GM12872 (cell line): ENCODE measurements at regions not wholly inside any gene's neighbourhood (a gene's known extent, or its start where the extent isn't known, plus 50 kb on each side); places are given as distances from the start of the nearest gene placed in this dataset.

Experiments used
- TF ChIP-seq, protein P1 (sequence below): IDR thresholded peaks from 3 replicates; pipeline ENCODE4 v1.5.1; 2011; ENCODE audit warnings: low read depth, mild to moderate bottlenecking, low read length, moderate library complexity; ENCODE audit not compliant: insufficient read depth

DNA sequence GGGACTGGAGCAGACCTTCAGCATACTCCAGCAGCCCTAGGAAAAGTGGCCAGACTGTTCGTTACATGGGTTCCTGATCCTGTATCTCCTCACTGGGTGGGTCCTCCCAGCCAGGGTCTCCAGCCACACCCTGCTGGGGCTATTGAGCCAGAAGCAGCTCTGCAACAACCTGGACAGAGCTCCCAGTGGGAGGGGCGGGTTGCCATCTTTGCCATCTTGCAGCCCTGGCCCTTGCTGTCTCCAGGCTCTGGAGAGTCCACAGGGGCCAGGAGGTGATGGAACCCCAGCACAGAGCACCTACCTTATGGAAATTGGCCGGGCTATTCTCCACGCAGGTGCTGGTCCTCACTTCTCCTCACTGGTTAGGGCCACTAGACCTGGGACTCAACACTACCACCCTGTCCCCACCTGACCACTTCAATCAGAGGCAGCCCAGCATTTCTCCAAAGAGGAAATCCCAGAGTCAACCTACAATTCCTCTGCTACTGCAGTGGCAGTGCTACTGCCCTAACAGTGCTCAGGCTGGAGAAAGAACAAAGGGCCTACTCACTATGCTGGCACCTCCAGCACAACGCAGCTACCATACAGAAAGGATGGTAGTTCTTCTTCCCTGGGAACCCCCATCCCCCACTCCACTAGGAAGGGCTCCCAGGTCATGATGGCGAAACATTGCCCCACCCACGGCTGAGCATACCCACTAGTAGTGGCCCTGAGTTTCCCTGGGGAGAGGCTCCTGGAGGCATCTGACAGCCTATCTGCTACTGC, 290.2 kb upstream of the NCAM1 start:
- TF ChIP-seq, protein P1, sequence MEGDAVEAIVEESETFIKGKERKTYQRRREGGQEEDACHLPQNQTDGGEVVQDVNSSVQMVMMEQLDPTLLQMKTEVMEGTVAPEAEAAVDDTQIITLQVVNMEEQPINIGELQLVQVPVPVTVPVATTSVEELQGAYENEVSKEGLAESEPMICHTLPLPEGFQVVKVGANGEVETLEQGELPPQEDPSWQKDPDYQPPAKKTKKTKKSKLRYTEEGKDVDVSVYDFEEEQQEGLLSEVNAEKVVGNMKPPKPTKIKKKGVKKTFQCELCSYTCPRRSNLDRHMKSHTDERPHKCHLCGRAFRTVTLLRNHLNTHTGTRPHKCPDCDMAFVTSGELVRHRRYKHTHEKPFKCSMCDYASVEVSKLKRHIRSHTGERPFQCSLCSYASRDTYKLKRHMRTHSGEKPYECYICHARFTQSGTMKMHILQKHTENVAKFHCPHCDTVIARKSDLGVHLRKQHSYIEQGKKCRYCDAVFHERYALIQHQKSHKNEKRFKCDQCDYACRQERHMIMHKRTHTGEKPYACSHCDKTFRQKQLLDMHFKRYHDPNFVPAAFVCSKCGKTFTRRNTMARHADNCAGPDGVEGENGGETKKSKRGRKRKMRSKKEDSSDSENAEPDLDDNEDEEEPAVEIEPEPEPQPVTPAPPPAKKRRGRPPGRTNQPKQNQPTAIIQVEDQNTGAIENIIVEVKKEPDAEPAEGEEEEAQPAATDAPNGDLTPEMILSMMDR = no peak

DNA sequence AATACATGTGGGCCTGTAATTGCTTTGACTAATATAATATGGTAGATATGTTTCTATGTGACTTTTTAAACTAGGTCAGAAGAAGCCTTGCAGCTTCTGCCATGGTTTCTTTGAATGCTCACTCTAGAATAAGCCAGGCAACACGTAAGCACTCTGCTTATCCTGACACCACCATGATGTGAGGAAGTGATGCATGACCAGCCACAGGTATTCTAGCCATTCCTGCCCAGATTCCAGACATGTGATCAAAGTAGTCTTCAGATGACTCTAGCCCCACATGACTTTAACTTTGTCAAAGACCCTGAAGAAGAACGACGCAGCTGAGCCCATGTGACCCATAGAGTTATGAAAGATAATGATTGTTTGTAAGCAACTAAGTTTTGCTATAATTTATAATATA, 276.1 kb upstream of the NCAM1 start:
- TF ChIP-seq, protein P1 = no peak

DNA sequence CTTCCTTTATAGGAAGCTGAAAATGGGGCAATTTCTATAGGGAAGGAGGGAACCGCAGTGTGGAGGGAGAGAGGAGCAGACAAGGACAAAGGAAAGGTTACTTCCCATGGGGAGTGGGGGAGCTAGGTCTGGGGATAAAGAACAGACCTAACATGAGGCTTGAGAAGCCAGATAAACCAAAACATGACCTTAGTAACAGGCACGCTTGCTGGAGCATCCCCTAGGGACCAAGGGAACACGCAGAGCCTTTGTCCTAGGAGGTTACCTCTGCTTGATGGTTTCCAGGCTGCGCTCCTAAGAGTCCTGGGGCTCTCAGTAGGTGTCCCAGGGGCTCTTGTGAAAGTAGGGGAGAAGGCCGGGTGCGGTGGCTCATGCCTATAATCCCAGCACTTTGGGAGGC, 271.4 kb upstream of the NCAM1 start:
- TF ChIP-seq, protein P1 = no peak

DNA sequence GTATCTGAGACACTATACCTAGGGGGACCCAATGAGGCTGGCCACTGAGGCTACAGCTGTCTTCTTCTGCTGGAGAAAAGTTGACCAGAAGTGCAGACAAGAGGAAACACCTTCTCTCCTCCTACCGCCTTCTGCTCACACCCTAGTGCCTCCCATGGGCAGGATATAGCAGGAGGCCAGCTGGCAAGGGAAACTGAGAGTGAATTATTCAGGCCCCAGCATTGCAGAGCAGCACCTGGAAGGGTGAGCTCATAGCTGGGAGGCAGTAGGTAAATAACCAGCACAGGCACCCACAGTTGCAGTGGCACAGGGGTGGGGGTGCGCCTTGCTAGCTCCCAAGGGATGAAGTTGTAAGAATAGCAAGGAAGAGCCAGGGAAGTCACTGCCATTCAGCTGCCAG, 267.4 kb upstream of the NCAM1 start:
- TF ChIP-seq, protein P1 = no peak

DNA sequence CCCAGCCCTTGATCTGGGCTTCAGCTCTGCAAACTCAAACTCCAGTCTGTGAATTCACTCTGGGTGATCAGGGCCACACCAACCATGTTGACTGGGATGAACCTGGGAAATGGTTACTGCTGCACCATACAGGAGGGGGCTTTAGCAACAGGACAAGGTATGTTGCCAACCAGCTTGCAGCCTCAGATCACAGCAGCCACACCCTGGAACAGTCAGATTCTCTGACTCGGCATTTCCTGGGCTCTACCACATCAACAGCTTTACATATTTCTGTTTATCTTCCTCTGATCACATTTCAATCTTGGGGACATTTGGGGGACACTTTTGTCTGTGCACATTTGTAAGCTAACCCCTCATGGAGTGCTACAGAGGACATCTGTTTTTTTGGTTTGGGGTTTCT, 267.0 kb upstream of the NCAM1 start:
- TF ChIP-seq, protein P1 = no peak

DNA sequence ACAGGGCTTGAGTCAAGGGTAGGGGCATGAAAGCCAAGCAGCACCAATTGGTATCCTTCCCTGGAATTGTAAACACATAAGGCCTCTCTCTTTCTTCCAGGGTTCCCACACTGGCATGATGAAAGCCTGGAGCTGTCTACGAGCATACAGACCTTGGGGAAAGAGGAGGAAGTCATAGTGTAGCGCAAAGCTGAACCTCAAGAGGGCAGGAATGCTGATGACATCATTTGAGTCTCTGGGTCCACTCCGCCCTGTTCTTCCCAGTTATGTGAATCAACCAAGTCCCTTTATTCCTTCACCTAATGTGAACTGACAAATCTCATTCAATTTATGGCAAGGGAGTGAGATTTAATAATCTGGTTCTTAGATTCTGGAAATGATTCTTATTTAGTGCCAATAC, 266.4 kb upstream of the NCAM1 start:
- TF ChIP-seq, protein P1 = no peak

DNA sequence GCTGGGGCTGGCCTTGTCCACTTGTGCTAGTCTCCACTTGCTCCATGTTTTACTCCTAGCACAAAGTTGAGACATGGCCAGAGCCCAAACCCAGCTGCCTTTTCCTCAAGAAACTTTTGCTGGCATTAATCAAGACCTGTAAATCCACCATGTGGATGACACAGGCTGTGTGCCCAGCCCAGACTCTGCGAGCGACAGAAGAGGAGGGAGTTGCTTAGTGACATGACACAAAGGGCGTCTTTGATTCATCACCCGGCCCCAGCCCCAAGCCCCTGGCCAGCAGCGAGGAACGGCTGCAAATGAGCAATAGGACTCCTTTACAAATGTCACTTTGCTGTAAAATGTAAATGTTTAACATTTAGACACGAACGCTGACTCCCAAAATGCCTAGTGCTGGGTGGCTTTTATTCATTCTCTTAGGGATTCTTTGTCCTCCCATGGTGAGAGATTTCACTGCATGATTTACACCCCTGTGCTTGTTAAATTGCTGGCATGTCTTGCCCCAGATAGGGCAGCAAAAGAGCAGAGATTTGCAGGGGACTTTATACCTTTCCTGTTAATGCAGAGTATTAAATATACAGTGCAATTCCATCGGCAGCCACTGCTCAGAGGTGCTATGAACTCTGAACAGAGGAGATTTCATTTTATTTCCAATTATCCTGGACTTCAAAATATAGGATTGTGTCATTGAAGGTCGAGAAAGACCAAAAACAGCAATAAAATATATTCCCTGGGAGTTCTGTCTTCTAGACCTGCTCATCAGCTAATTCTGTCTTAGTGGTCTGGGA, 263.6 kb upstream of the NCAM1 start:
- TF ChIP-seq, protein P1 = no peak; the same call in 2 of the 3 replicates
